Panc1 (cell line): ENCODE measurements at regions not wholly inside any gene's neighbourhood (a gene's known extent, or its start where the extent isn't known, plus 50 kb on each side); places are given as distances from the start of the nearest gene placed in this dataset.

Experiments used
- ATAC-seq: fragments of 200-7000 bp; cut with Tn5 transposase; 2 replicates; pipeline ENCODE4 v1.9.1; 2020; ENCODE audit warnings: mild to moderate bottlenecking, moderate library complexity
- BruUV-seq: library from RNA; stranded (reverse); fragments of 400-500 nt; replicated peaks from 2 replicates; lab custom pipeline; 2021; lab: Mats Ljungman, UMichigan
- CTCF ChIA-PET: fragments of 300-600 bp; sonication (Branson Sonifier 250); formaldehyde crosslinking; loops from one replicate; lab custom pipeline; 2022; ENCODE audit warnings: antibody characterized with exemption; lab: Charles Lee
- POLR2A ChIA-PET: fragments of 300-600 bp; sonication (Branson Sonifier 250); formaldehyde crosslinking; loops from one replicate; lab custom pipeline; 2022; ENCODE audit warnings: antibody characterized with exemption; lab: Charles Lee
- DNase-seq: peaks from one replicate; pipeline ENCODE4 v3.0.0-alpha.2; 2010; ENCODE audit warnings: low read depth, low spot score
- H3K27ac ChIP-seq: 2 replicates; pipeline ENCODE4 v1.5.1; 2011; ENCODE audit warnings: mild to moderate bottlenecking, low read length, inconsistent platforms
- H3K27me3 ChIP-seq: fragments of 200-500 bp; sonication (Bioruptor generic); 2 replicates; pipeline ENCODE4 v1.6.0; 2014; ENCODE audit warnings: low read length, inconsistent platforms; ENCODE audit not compliant: control insufficient read depth, insufficient read depth
- H3K36me3 ChIP-seq: fragments of 200-500 bp; sonication (Bioruptor generic); 2 replicates; pipeline ENCODE4 v1.5.1; 2014; ENCODE audit warnings: inconsistent platforms, mild to moderate bottlenecking, low read length, moderate library complexity; ENCODE audit not compliant: control insufficient read depth, insufficient read depth
- H3K4me1 ChIP-seq: 2 replicates; pipeline ENCODE4 v1.5.1; 2011; ENCODE audit warnings: inconsistent platforms, mild to moderate bottlenecking, low read length, moderate library complexity; ENCODE audit not compliant: control insufficient read depth, insufficient read depth
- H3K4me3 ChIP-seq, 2 experiments: 2 replicates each; pipeline ENCODE4 v1.5.1; 2011 to 2012; ENCODE audit warnings: low read depth in 2 of 2, low read length in 2 of 2, mild to moderate bottlenecking in 2 of 2, inconsistent platforms in 1 of 2, moderate library complexity in 1 of 2
- H3K9me3 ChIP-seq: fragments of 200-500 bp; sonication (Bioruptor generic); 2 replicates; pipeline ENCODE4 v1.5.1; 2014; ENCODE audit warnings: low read depth, mild to moderate bottlenecking, inconsistent platforms, low read length, moderate library complexity; ENCODE audit not compliant: control insufficient read depth, insufficient read depth
- POLR2AphosphoS5 ChIP-seq: IDR thresholded peaks from 2 replicates; pipeline ENCODE4 v1.6.1; 2012; ENCODE audit warnings: mild to moderate bottlenecking, low read depth, low read length, moderate library complexity
- SIN3A ChIP-seq: IDR thresholded peaks from 2 replicates; pipeline ENCODE4 v1.6.1; 2012; ENCODE audit warnings: low read depth, mild to moderate bottlenecking, low read length, moderate library complexity, borderline replicate concordance; ENCODE audit not compliant: insufficient read depth
- TCF7L2 ChIP-seq: IDR thresholded peaks from 2 replicates; pipeline ENCODE4 v1.6.1; 2011; ENCODE audit warnings: mild to moderate bottlenecking, low read depth, low read length, inconsistent platforms
- in situ Hi-C: cut with HindIII; loops from 2 replicates; pipeline ENCODE4 v1.10.0; 2016; ENCODE audit warnings: low sequenced_read_pairs, low pct_unique_long_range_greater_than_20kb
- intact Hi-C: fragments of 100-400 bp; cut with micrococcal nuclease; formaldehyde crosslinking; loops from one replicate; pipeline ENCODE4 v1.10.0; 2022; ENCODE audit not compliant: unreplicated experiment
- TF ChIP-seq, protein P1 (sequence below): fragments of 450-650 bp; IDR thresholded peaks from 2 replicates; pipeline ENCODE4 v1.5.1; 2017; ENCODE audit warnings: mild to moderate bottlenecking
- TF ChIP-seq, protein P2 (sequence below), 2 experiments: IDR thresholded peaks; 2 replicates each; pipeline ENCODE4 v1.6.1; 2011 to 2012; ENCODE audit warnings: low read depth in 2 of 2, control low read depth in 1 of 2, low read length in 1 of 2, mild to moderate bottlenecking in 1 of 2, moderate library complexity in 1 of 2; ENCODE audit not compliant: insufficient read depth in 1 of 2

DNA sequence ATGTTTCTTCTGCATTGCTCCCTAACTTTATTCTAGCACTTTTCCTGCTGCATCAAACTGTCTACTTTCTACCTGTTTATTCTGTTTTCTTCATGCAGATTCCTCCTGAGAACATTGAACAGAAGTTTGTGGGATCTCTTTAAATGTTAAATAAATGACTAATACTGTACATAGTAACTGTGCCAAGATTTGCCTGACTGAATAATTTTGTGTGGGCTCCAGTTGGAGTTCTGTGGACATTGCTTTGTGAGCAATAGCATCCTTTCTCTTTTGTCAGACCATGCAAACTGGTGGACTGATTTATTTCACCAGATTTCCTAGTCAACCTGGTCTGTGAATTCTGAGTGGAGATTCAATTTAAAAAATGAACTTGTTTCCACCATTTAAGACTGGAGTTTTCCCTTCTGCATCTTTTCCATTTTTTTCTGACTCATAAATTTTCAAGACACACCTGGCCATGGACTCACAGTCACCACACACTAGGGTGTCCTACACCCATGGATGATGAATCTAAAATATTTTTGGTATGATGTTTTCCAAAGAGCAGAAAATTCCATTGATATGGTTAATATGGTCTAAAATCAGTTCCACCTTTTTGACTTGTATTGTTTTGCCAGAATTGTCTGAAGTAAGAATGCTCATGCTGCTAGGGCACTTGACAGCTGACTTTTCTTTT is 140.7 kb upstream of the SPAG17 start:
- intact Hi-C loops: no loop called here

DNA sequence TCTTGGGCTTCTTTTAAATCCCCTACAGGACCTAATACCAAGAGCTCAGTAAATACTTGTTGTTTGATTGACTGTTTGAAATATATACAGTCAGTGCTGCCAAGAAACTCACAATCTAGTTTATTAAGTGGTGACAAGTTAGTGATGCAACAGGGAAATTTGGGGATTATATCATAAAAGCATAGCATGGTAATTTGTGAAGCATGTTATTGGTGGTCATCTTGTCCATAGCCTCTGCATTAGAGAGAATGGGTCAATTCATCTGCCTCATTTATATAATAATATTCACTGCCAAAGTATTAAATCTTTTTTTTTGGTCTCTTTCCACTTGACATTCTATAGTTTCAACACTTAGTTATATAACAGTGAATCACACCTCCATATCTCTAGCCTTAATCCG is 138.2 kb upstream of the SPAG17 start:
- Histone ChIP-seq H3K4me1 (no peaks in the 10 kb centered on the region), H3K27ac (no peak overlapping the region), H3K36me3 (no peaks in the 10 kb centered on the region), H3K9me3 (no peaks in the 10 kb centered on the region), H3K4me3 (no peak overlapping the region), H3K27me3 (no peaks in the 10 kb centered on the region)
- TF ChIP-seq, protein P1, sequence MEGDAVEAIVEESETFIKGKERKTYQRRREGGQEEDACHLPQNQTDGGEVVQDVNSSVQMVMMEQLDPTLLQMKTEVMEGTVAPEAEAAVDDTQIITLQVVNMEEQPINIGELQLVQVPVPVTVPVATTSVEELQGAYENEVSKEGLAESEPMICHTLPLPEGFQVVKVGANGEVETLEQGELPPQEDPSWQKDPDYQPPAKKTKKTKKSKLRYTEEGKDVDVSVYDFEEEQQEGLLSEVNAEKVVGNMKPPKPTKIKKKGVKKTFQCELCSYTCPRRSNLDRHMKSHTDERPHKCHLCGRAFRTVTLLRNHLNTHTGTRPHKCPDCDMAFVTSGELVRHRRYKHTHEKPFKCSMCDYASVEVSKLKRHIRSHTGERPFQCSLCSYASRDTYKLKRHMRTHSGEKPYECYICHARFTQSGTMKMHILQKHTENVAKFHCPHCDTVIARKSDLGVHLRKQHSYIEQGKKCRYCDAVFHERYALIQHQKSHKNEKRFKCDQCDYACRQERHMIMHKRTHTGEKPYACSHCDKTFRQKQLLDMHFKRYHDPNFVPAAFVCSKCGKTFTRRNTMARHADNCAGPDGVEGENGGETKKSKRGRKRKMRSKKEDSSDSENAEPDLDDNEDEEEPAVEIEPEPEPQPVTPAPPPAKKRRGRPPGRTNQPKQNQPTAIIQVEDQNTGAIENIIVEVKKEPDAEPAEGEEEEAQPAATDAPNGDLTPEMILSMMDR: no peak
- ATAC-seq (no peak), DNase-seq (no peak)
- intact Hi-C loops (no loop called here), in situ Hi-C loops (no loop called here)
- BruUV-seq: no TSS peak
- POLR2A ChIA-PET: no interaction called here
- CTCF ChIA-PET: no interaction called here

More for the DNA sequence above, 140.7 kb upstream of the SPAG17 start:
- POLR2A ChIA-PET: no interaction called here
- TF ChIP-seq, protein P2, sequence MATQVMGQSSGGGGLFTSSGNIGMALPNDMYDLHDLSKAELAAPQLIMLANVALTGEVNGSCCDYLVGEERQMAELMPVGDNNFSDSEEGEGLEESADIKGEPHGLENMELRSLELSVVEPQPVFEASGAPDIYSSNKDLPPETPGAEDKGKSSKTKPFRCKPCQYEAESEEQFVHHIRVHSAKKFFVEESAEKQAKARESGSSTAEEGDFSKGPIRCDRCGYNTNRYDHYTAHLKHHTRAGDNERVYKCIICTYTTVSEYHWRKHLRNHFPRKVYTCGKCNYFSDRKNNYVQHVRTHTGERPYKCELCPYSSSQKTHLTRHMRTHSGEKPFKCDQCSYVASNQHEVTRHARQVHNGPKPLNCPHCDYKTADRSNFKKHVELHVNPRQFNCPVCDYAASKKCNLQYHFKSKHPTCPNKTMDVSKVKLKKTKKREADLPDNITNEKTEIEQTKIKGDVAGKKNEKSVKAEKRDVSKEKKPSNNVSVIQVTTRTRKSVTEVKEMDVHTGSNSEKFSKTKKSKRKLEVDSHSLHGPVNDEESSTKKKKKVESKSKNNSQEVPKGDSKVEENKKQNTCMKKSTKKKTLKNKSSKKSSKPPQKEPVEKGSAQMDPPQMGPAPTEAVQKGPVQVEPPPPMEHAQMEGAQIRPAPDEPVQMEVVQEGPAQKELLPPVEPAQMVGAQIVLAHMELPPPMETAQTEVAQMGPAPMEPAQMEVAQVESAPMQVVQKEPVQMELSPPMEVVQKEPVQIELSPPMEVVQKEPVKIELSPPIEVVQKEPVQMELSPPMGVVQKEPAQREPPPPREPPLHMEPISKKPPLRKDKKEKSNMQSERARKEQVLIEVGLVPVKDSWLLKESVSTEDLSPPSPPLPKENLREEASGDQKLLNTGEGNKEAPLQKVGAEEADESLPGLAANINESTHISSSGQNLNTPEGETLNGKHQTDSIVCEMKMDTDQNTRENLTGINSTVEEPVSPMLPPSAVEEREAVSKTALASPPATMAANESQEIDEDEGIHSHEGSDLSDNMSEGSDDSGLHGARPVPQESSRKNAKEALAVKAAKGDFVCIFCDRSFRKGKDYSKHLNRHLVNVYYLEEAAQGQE (IDR thresholded peaks at IDR 0.05; ENCODE audit: insufficient read depth in 1 of 2, low read depth in 2 of 2, low read length in 1 of 2): no peak
- TF ChIP-seq POLR2AphosphoS5 (no peak), SIN3A (no peak), TCF7L2 (no peak)
- TF ChIP-seq, protein P1: no peak
- in situ Hi-C loops: no loop called here
- H3K27me3 ChIP-seq: no peaks in the 10 kb centered on the region
- H3K4me1 ChIP-seq: no peaks in the 10 kb centered on the region
- no peak for ATAC-seq
- H3K27ac ChIP-seq: no peak overlapping the region
- CTCF ChIA-PET: no interaction called here
- BruUV-seq: no TSS peak
- no peaks in the 10 kb centered on the region for H3K36me3 ChIP-seq
- no peaks in the 10 kb centered on the region for H3K9me3 ChIP-seq
- no peak for DNase-seq
- H3K4me3 ChIP-seq: no peak overlapping the region
